Stimulated activated effector memory CD8-positive, alpha-beta T cell treated with anti-CD3 and anti-CD28 coated beads, Interleukin-12 subunit alpha, Interleukin-12 subunit beta, amount 100 ng/mL, for 72 hours (primary cell): ENCODE measurements at regions not wholly inside any gene's neighbourhood (a gene's known extent, or its start where the extent isn't known, plus 50 kb on each side); places are given as distances from the start of the nearest gene placed in this dataset.

Experiments
- ATAC-seq: fragments of 150-1000 bp; cut with Tn5 transposase; 2 replicates; pipeline ENCODE4 v1.10.0; 2021
- DNase-seq, 2 donors: peaks; one replicate each; pipeline ENCODE4 v3.0.0; 2021 to 2022; ENCODE audit warnings: low spot score in 2 of 2
- H3K27ac Mint-ChIP-seq: one replicate; pipeline ENCODE4 v1.8.0; 2022; ENCODE audit warnings: mild to moderate bottlenecking, mixed read lengths
- H3K36me3 Mint-ChIP-seq: one replicate; pipeline ENCODE4 v1.8.0; 2022; ENCODE audit warnings: mild to moderate bottlenecking, mixed read lengths
- H3K4me1 Mint-ChIP-seq: one replicate; pipeline ENCODE4 v1.8.0; 2022; ENCODE audit warnings: mixed read lengths
- H3K4me3 Mint-ChIP-seq: one replicate; pipeline ENCODE4 v1.8.0; 2022; ENCODE audit warnings: mild to moderate bottlenecking, mixed read lengths
- H3K9me3 Mint-ChIP-seq: one replicate; pipeline ENCODE4 v1.8.0; 2022; ENCODE audit warnings: mixed read lengths

GRCh38 chr1:4147509-4147908 lies 247.4 kb upstream of the C1orf174 start:
- ATAC-seq = no peak
- no peak for DNase-seq
- H3K36me3 Mint-ChIP-seq = no peaks in the 10 kb centered on the region
- H3K4me3 Mint-ChIP-seq = no peak overlapping the region
- no peaks in the 10 kb centered on the region for H3K9me3 Mint-ChIP-seq
- H3K4me1 Mint-ChIP-seq = no peaks in the 10 kb centered on the region
- no peak overlapping the region for H3K27ac Mint-ChIP-seq

- H3K4me3 Mint-ChIP-seq = no peak overlapping the region
- DNase-seq = no peak
- no peaks in the 10 kb centered on the region for H3K4me1 Mint-ChIP-seq
- H3K36me3 Mint-ChIP-seq = no peaks in the 10 kb centered on the region
- no peak overlapping the region for H3K27ac Mint-ChIP-seq
- no peak for ATAC-seq
- H3K9me3 Mint-ChIP-seq = no peaks in the 10 kb centered on the region
Observed at GRCh38 chr1:4149281-4149680, 249.2 kb upstream of the C1orf174 start.

- Mint-ChIP-seq H3K4me1 (no peaks in the 10 kb centered on the region), H3K36me3 (no peaks in the 10 kb centered on the region)
Observed at GRCh38 chr1:4149831-4150230, 249.8 kb upstream of the C1orf174 start.

GRCh38 chr1:4150262-4150661 lies 250.2 kb upstream of the C1orf174 start:
- DNase-seq (no peak), ATAC-seq (no peak)
- Mint-ChIP-seq H3K9me3 (no peaks in the 10 kb centered on the region), H3K36me3 (no peaks in the 10 kb centered on the region), H3K4me1 (no peaks in the 10 kb centered on the region), H3K27ac (no peak overlapping the region), H3K4me3 (no peak overlapping the region)

More at GRCh38 chr1:4149831-4150230, 249.8 kb upstream of the C1orf174 start:
- ATAC-seq (no peak), DNase-seq (no peak)
- Mint-ChIP-seq H3K27ac (no peak overlapping the region), H3K4me3 (no peak overlapping the region), H3K9me3 (no peaks in the 10 kb centered on the region)

- DNase-seq (no peak), ATAC-seq (no peak)
- H3K9me3 Mint-ChIP-seq = no peaks in the 10 kb centered on the region
- H3K36me3 Mint-ChIP-seq = no peaks in the 10 kb centered on the region
- no peak overlapping the region for H3K4me3 Mint-ChIP-seq
- H3K27ac Mint-ChIP-seq = no peak overlapping the region
- H3K4me1 Mint-ChIP-seq = no peaks in the 10 kb centered on the region
Observed at GRCh38 chr1:4152266-4152665, 252.2 kb upstream of the C1orf174 start.

GRCh38 chr1:4153571-4153970 lies 253.5 kb upstream of the C1orf174 start:
- H3K9me3 Mint-ChIP-seq = no peaks in the 10 kb centered on the region
- no peak overlapping the region for H3K4me3 Mint-ChIP-seq
- H3K36me3 Mint-ChIP-seq = no peaks in the 10 kb centered on the region
- H3K27ac Mint-ChIP-seq = no peak overlapping the region
- DNase-seq (no peak), ATAC-seq (peak; percentile 19)
- H3K4me1 Mint-ChIP-seq = no peaks in the 10 kb centered on the region

- H3K4me1 Mint-ChIP-seq = no peaks in the 10 kb centered on the region
- H3K4me3 Mint-ChIP-seq = no peak overlapping the region
- ATAC-seq = no peak
- H3K36me3 Mint-ChIP-seq = no peaks in the 10 kb centered on the region
- H3K27ac Mint-ChIP-seq = no peak overlapping the region
- no peaks in the 10 kb centered on the region for H3K9me3 Mint-ChIP-seq
- no peak for DNase-seq
Observed at GRCh38 chr1:4156241-4156973, 256.3 kb upstream of the C1orf174 start.

GRCh38 chr1:4160181-4160580 lies 260.1 kb upstream of the C1orf174 start:
- no peak for DNase-seq
- H3K27ac Mint-ChIP-seq = no peak overlapping the region
- no peaks in the 10 kb centered on the region for H3K9me3 Mint-ChIP-seq
- no peak for ATAC-seq
- H3K36me3 Mint-ChIP-seq = no peaks in the 10 kb centered on the region
- no peak overlapping the region for H3K4me3 Mint-ChIP-seq
- H3K4me1 Mint-ChIP-seq = no peaks in the 10 kb centered on the region

- Mint-ChIP-seq H3K4me3 (no peak overlapping the region), H3K4me1 (no peaks in the 10 kb centered on the region)
Observed at GRCh38 chr1:4161366-4162006, 261.4 kb upstream of the C1orf174 start.

GRCh38 chr1:4164965-4165364 lies 264.9 kb upstream of the C1orf174 start:
- no peaks in the 10 kb centered on the region for H3K9me3 Mint-ChIP-seq
- no peaks in the 10 kb centered on the region for H3K4me1 Mint-ChIP-seq
- DNase-seq = no peak
- no peak overlapping the region for H3K27ac Mint-ChIP-seq
- ATAC-seq = no peak
- no peak overlapping the region for H3K4me3 Mint-ChIP-seq
- H3K36me3 Mint-ChIP-seq = no peaks in the 10 kb centered on the region

More at GRCh38 chr1:4161366-4162006, 261.4 kb upstream of the C1orf174 start:
- ATAC-seq (peak; percentile 15), DNase-seq (no peak)
- no peak overlapping the region for H3K27ac Mint-ChIP-seq
- H3K36me3 Mint-ChIP-seq = no peaks in the 10 kb centered on the region
- H3K9me3 Mint-ChIP-seq = no peaks in the 10 kb centered on the region

GRCh38 chr1:4165686-4166300 lies 265.7 kb upstream of the C1orf174 start:
- no peak for ATAC-seq
- H3K36me3 Mint-ChIP-seq = no peaks in the 10 kb centered on the region
- H3K9me3 Mint-ChIP-seq = no peaks in the 10 kb centered on the region
- no peak for DNase-seq
- no peak overlapping the region for H3K4me3 Mint-ChIP-seq
- no peak overlapping the region for H3K27ac Mint-ChIP-seq
- H3K4me1 Mint-ChIP-seq = no peaks in the 10 kb centered on the region

- Mint-ChIP-seq H3K4me3 (no peak overlapping the region), H3K36me3 (no peaks in the 10 kb centered on the region), H3K27ac (no peak overlapping the region), H3K4me1 (no peaks in the 10 kb centered on the region), H3K9me3 (no peaks in the 10 kb centered on the region)
- no peak for ATAC-seq
- no peak for DNase-seq
Observed at GRCh38 chr1:4166713-4167112, 266.6 kb upstream of the C1orf174 start.

GRCh38 chr1:4169991-4170390 lies 269.9 kb upstream of the C1orf174 start:
- no peaks in the 10 kb centered on the region for H3K36me3 Mint-ChIP-seq
- no peak overlapping the region for H3K27ac Mint-ChIP-seq
- DNase-seq (no peak), ATAC-seq (no peak)
- H3K4me1 Mint-ChIP-seq = no peaks in the 10 kb centered on the region
- H3K9me3 Mint-ChIP-seq = no peaks in the 10 kb centered on the region
- no peak overlapping the region for H3K4me3 Mint-ChIP-seq

GRCh38 chr1:4170548-4171340 lies 270.7 kb upstream of the C1orf174 start:
- no peaks in the 10 kb centered on the region for H3K36me3 Mint-ChIP-seq
- no peak for ATAC-seq
- DNase-seq = no peak
- no peak overlapping the region for H3K4me3 Mint-ChIP-seq
- no peaks in the 10 kb centered on the region for H3K9me3 Mint-ChIP-seq
- H3K4me1 Mint-ChIP-seq = no peaks in the 10 kb centered on the region
- H3K27ac Mint-ChIP-seq = no peak overlapping the region
